HG02588 (cell line): ENCODE measurements at regions not wholly inside any gene's neighbourhood (a gene's known extent, or its start where the extent isn't known, plus 50 kb on each side); places are given as distances from the start of the nearest gene placed in this dataset.

Experiments
- ATAC-seq: cut with Tn5 transposase; IDR thresholded peaks from one replicate; pipeline ENCODE4 v1.9.1; 2021; ENCODE audit warnings: mild to moderate bottlenecking, moderate library complexity; ENCODE audit not compliant: unreplicated experiment

DNA sequence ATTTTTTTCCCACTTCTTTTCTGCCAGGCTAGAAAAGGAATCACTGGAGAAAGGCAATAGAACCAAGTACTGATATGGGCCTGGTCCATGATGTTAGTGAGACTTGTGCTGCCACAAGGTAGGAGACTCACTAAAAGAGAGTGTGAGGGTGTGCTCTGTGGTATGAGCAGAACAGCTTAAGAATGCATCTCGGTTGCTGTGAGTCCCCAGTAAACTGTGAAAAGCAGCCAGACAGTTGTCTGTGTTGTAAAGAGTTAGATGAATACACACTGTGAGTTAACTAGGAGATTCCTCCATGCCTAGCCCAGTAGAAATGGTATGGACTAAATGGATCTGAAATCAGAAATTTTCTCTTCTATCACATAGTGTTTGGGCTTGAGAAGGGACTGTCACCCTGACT is 1177.3 kb upstream of the MIR17HG start:
- ATAC-seq, result no peak

DNA sequence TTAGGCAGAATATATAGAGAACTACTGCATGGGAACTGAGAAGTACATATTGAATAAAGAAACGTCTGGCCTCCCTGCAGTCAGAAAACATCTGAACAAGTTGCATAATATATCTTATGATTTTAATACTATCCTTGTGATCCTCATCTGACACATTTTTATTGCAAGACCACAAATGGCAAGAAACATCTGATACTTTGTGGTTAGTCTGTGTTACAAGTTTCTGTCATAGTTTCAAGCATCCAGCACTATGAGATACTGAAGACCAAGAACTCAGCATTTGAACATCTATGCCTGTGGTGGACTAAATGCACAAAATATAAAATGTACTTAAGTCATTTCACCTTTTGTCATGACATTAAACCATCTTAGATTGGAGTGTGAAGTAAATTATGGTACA is 1175.8 kb upstream of the MIR17HG start:
- no peak for ATAC-seq

DNA sequence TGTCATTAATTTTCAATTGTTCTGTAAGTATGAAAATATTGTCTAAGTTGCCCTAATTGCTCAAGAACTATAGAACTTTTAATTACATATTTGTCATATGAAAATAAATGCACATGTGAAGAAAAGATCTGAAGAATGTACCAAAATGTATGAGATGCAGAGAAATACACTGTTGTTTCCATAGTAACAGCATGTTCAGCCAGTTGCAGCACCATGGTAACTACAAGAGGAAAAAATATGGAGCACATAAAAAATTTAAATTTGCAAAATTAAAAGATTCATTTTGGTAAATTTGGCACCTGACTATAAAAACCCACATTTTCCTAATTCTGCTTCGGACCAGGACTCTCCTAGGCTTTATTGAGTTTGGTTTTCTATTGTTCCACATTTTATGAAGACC is 1170.0 kb upstream of the MIR17HG start:
- no peak for ATAC-seq

DNA sequence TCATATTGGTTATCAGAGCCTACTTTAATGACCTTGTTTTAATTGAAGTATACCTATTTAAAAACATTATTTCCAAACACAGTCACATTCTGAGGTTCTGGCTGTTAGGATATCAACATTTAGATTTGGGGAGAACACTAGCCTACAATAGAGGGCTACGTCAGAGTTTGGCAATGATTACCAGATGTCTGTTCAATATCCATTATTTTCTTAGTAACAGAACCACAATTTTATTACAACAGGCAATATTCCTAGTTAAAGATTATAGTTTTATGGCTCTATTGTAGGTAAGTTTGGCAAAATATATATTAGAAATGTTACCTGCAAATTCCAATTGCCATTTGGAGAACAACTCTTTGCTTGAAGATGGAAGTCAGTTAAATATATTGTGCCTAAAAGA is 1163.1 kb upstream of the MIR17HG start:
- no peak for ATAC-seq

DNA sequence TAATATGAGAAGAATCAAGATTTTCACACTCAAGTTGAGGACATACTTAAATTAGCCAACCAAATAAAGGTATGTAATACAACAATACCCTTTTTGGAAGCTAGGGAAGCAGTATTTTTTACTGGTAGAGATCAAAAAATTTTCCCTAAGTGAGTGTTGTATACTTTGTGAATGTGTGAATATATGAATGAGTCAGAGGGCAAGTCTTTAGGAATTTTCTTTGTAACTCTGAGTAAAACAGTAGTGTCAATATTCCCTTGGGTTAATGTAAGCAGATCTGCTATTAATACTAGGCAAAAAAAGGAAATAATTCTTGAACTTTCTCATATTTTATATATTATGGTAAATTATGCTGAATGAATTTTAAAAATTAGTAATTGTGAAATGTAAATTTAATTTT is 1161.8 kb upstream of the MIR17HG start:
- ATAC-seq, result no peak

DNA sequence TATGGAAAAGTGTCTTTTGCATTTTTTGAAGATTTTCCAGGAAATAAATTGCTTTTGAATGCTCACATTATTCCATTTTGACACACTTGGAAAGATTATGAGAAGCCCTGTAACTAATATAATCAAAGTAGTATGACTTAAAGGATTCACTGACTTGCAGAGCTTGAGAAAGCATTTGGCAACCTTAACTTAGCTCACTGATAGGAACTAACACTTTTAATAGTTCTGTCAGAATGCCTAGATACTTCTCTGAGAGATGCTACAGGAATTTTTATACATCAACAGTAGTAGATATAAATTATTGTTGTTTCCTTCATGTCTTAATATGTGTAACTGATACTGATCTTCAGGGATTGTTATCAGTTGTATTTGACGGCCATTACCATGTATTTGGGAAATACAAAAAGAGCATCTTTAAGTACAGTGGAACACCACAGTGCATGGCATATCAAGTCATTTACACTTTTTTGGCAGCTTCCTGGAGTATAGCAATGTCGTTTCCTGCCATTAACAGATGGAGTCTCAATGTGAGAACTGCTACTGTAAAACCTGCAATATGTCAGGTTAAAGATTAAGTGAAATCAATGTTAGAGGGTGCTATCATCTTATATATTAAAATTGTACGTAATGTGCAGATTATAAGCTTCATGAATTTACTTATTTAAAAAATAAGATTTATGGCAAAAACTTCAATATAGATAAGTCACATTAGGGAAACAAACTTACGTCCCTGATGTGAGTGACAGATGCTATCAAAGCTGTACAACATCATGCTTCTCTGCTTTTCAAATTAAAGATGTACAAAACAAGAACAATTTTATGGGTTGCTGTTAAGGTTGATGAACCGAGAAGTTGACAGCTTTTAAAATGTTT is 1159.8 kb upstream of the MIR17HG start:
- ATAC-seq, result no peak

DNA sequence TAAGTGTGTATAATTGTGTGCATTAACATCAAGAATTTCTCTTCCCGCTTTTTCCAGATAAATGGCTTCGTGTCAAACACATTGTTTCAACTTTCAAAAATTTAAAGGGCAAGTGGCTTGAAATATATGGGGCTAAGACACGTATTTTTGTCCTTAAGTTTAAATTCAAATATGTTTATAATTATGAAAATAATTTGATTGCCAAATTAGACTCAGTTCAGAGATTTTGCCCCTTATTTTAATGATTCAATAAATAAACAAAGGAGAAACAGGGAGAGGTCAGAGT is 1159.2 kb upstream of the MIR17HG start:
- no peak for ATAC-seq

DNA sequence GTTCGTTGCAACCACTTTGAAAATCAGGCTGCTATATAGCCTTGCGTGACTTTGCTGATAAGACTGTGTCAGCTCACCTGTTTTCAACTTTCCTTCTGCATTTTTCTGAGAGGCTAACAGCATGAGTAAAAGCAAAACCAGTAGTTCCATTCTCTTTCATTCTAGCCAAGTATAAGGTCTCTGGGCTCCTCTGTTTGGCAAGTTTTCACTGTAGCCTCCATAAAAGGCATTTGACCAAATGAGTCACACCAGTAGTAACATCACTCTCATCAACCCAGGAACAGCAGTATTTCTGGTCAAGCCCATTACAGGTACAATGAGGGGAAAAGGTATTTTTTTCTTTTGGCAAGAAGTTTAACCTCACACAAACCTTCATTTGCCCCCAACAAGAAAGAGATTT is 1149.8 kb upstream of the MIR17HG start:
- no peak for ATAC-seq

DNA sequence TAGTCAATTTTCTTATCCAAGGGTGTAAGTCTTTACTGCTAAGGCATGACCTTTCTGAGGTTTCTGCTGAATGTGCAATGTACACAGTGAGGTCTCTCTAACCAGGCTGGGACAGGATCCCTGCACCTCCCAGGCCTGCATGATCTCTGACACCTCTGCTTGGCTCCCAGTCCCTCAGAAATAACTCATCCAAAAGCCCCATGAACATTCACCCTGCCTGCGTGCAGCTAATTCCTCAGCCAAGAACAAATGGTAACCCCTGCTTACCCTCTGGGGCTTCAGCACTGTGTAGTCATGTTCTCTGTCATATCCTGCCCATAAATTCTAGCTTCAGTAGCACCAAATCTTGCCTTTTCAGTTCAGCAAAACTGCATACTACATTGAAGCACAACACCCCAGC is 1146.3 kb upstream of the MIR17HG start:
- no peak for ATAC-seq

DNA sequence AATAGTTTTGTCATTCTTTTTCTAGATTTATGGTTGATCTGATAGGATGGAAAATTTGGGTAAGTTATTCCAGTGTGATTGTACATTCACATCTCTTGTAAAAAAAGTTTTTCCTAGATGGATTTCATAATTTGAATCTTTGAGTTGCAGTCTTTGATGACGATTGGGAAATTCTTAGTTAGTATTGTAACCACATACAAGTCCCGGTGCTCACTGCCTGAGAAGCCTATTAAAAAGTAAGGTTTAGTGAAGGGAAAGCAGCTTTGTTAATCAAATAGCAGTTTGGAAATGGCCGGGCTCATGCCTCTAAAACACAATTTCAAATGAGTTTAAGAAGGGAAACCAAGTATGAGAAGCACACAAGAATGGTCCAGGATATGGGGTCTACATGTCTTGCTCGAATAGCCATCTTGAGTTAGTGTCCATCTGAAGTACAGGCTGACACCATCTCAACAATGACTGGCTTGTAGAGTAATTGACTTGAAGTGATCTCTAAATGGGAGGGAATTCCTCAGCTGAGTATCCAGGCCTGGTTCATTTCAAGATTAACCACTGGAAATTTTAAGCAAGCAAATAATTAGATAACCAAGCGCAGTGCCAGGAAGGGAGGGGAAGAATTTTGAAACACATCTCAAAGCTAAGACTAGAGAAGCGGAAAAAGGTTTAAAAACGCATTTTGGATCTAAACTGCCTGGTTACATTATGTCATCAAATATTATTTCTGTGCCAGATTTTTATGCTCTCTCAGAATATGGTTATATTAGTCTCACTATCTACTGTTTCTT is 1145.6 kb upstream of the MIR17HG start:
- ATAC-seq, result no peak

DNA sequence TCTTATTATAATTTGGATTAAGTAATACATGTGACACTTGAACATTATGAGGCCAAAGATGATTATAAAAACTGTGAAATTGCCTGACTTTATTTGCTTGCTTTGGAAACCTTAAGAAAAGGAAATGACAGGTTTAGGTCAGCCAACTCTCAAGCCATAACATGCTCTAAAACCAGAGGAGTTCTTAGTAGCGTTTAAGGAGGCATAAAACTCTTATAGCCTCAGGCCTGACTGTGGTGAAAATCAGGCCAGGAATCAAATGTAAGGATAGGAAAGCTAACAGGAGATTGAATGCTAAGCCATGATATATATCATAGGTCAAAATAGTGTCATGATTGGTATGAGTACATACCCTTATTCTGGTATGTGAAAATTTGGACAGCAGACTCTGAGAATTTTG is 1142.4 kb upstream of the MIR17HG start:
- no peak for ATAC-seq

DNA sequence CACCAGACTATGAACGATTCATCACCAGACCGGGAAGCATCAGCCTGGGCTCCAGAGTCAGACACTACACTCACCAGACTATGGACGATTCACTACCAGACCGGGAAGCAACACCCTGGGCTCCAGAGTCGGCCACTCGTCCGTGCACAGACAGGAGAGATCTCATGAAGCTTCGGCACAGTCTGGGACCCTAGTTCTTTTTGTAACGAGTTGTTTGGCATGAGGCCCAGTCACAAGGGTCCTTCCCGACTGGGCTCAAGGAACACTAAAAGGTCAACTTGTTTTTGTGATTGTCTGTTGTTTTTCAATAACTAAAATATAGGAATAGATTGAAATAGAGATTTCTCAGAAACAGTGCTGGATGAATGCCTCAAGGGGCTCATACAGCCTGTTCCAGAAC is 1141.6 kb upstream of the MIR17HG start:
- no peak for ATAC-seq

DNA sequence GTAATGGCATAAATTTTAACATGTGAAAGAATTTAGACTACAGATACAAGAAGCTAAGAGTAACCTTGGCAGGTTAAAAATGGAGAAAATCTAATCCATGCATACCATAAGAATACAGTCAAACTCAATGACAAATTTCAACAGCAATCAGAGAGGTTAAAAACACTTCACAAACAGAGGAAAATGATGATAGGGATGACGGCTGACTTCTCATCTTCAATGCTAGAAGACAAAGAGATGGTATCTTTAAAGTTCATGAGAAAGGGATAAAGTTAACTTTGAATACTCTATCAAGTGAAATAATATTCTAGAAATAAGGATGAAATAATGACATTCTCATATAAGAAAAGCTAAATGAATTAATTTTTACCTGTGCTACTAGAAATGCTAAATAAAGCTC is 1130.2 kb upstream of the MIR17HG start:
- ATAC-seq, result no peak

DNA sequence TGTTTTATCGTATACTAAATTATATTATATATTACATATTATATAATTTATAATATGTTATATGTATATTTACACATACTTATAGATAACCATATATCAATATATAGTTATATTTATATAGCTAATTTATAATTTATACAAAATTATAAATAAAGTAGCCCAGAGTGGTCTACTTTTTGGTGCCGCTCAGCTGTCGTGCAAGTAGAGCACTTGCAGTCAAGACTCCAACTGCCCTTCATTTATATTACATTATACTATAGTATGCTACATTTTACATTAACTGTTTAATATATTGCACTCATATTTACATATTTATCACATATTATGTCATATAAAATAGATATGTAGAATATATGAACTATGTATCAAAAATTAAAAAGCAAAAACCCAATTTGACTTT is 1124.7 kb upstream of the MIR17HG start:
- ATAC-seq, result no peak

DNA sequence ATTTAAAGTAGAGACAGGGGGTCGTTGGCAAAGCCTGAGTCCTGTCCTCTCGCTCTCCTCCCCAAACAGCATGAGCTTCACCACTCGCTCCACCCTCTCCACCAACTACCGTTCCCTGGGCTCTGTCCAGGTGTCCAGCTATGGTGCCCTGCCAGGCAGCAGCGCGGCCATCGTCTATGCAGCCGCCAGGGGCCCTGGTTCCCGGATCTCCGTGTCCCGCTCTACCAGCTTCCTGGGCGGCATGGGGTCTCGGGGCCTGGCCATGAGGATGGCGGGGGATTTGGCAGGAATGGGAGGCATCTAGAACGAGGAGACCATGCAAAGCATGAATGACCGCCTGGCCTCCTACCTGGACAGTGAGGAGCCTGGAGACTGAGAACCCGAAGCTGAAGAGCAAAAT is 1117.2 kb upstream of the MIR17HG start:
- ATAC-seq, result no peak

DNA sequence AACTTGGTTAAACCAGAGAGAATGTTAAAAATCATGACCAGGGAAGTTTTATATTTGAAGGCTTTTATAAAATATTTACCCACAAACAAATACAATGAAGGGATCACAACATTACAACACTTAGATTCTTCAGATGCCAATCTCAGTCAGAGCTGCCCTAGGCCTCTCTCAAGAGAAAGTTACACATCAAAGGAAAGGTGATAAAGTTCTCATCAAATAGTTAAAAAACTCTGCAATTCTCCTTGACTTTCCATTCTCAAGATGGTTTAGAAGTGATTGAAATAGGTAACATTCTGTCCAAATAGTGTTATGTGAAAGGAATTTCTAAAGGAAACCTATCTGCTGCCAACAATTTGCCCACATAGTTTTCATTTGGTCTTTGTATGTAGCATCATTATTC is 1115.2 kb upstream of the MIR17HG start:
- ATAC-seq, result no peak

DNA sequence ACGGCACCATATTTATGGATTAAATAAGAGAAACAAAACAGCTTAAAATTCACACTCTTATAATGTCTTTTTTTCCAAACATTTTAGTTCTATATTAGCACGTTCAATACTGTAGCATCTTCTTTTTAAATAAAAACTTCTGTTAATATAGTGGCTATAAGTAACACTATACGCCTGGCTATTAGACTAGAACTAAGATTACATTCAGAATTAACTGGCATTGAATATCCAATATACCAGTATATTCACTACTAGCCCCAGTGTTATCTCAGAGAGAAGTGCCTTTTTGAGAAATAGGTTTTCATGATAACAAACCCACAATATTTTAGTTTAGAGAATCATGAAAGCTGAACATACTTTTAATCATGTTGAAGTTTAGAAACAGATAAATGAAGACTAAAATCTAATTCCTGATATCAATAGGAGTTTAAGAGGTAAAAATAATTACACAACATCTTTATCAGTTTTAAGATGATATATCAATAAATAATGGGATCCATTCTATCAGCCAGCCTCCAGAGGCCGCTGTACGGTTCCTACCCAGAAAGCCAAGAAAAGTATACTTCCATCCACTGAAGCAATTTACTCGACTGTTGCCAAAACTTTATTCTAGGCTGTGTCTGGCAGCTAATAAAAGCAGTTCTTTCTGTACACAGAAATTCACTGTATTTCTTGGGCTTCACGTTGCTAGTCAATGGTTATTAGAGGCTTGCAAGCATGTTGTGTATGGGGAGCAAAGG is 1113.4 kb upstream of the MIR17HG start:
- ATAC-seq, result no peak

DNA sequence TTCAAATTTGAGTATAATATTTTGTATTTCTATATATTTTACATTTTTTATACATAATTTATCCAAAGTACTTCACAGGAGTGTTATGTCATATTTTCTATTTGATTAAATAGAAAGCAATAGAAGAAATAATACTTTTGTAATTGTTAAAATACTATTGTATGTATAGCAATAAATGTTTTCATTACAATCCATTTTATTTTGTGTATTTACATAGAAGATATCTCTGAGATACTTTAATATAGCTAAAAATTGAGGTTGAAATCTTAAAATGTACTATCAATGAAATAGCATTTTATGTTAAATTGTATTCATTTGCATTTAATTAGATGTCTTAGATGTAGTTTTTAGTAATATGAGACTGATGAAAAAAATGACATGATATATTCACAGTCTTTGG is 1109.6 kb upstream of the MIR17HG start:
- ATAC-seq, result no peak

DNA sequence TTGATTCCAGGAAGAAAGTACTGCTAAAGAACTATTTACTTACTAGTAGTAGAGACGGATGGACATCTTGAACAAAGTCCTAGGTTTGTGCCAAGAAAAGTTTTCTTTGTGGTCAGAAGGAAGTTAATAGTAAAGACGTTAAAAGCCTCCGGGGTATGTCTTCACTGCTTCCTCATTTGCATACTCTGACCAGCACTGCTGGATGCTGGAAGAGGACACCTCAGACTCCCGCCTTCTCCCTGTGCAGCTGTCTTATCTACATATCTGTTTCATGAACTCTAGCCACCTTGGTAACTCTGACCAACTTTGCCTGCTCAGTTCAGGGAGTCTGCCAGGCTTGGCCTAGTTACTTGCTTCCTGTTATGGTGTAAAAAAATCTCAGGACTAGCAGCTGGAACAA is 1109.1 kb upstream of the MIR17HG start:
- no peak for ATAC-seq

DNA sequence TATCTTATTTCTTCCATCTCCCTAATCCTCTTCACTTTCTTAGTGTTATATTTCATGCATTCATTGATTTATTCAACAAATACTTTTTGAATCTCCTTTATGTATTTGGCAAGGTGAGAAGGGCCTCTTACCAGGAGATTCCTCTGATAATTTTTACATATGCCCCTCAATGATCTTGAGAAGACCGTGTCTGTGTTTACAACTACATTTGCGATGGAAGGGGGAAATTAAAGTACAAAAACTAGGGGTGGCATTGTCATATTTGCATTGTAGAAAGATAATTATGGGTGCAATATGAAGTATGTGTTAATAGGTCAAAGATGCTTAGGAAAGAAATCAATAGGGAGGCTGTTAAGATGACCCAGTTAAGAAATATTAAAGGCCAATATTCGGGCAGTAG is 1108.4 kb upstream of the MIR17HG start:
- no peak for ATAC-seq

DNA sequence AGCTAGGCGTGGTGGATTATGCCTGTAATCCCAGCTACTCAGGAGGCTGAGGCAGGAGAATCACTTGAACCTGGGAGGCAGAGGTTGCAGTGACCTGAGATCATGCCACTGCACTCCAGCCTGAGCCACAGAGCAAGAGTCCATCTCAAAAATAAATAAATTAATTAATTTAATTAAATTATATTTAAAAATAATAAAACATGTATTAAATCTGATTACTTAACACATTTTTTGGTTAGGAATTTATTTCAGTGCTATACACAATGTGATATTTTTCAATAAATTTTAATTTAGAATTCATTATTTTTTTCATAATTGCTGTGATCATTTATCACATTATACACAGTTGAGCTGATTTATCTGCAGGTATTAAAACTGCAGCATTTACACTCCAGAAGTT is 1101.5 kb upstream of the MIR17HG start:
- ATAC-seq, result no peak
